ENCODE measurements at regions not wholly inside any gene's neighbourhood (a gene's known extent, or its start where the extent isn't known, plus 50 kb on each side); places are given as distances from the start of the nearest gene placed in this dataset.

- DNase-seq, result no peak
These were observed 64.2 kb upstream of the TNRC6C start for GRCh38 chr17:77894126-77894956.

GRCh38 chr17:77897741-77898301 lies 60.7 kb upstream of the TNRC6C start:
- DNase-seq, result no peak

GRCh38 chr17:77898521-77899434 lies 59.7 kb upstream of the TNRC6C start:
- DNase-seq, result no peak

GRCh38 chr17:77899498-77899897 lies 59.0 kb upstream of the TNRC6C start:
- DNase-seq, result no peak

- DNase-seq, result no peak
These were observed 57.0 kb upstream of the TNRC6C start for GRCh38 chr17:77901481-77901880.

- DNase-seq, result no peak
These were observed 53.2 kb upstream of the TNRC6C start for GRCh38 chr17:77905266-77905665.

GRCh38 chr17:77905766-77906165 lies 52.7 kb upstream of the TNRC6C start:
- DNase-seq, result no peak

GRCh38 chr17:77906377-77906871 lies 52.1 kb upstream of the TNRC6C start:
- DNase-seq, result no peak

- DNase-seq, result no peak
These were observed 50.7 kb upstream of the TNRC6C start for GRCh38 chr17:77907497-77908461.

- DNase-seq, result no peak
These were observed 50.0 kb upstream of the TNRC6C start for GRCh38 chr17:77908501-77908900.

All from stimulated activated naive CD4-positive, alpha-beta T cell (primary cell).